ENCODE measurements at regions not wholly inside any gene's neighbourhood (a gene's known extent, or its start where the extent isn't known, plus 50 kb on each side); places are given as distances from the start of the nearest gene placed in this dataset.

GRCh38 chr13:70662231-70662940, 554.1 kb upstream of the KLHL1 start:
- TF ChIP-seq, protein P1, sequence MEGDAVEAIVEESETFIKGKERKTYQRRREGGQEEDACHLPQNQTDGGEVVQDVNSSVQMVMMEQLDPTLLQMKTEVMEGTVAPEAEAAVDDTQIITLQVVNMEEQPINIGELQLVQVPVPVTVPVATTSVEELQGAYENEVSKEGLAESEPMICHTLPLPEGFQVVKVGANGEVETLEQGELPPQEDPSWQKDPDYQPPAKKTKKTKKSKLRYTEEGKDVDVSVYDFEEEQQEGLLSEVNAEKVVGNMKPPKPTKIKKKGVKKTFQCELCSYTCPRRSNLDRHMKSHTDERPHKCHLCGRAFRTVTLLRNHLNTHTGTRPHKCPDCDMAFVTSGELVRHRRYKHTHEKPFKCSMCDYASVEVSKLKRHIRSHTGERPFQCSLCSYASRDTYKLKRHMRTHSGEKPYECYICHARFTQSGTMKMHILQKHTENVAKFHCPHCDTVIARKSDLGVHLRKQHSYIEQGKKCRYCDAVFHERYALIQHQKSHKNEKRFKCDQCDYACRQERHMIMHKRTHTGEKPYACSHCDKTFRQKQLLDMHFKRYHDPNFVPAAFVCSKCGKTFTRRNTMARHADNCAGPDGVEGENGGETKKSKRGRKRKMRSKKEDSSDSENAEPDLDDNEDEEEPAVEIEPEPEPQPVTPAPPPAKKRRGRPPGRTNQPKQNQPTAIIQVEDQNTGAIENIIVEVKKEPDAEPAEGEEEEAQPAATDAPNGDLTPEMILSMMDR (IDR thresholded peaks at IDR 0.05; ENCODE audit: borderline replicate concordance, extremely low read depth, low read length, poor library complexity, severe bottlenecking) = no peak
- no peak for TF ChIP-seq EZH2 (IDR thresholded peaks at IDR 0.05; ENCODE audit: borderline replicate concordance, low read depth, low read length, severe bottlenecking)

Measured in DND-41 (cell line).